Natural killer cell (primary cell): ENCODE measurements at regions not wholly inside any gene's neighbourhood (a gene's known extent, or its start where the extent isn't known, plus 50 kb on each side); places are given as distances from the start of the nearest gene placed in this dataset.

Source experiments
- ATAC-seq, 3 donors: fragments of 150-1000 bp in 2 of 3; fragments of 200-7000 bp in 1 of 3; cut with Tn5 transposase; 1 replicate in 1 of 3; 2 replicates in 2 of 3; pipeline ENCODE4 v1.10.0; 2021; ENCODE audit warnings: mild to moderate bottlenecking in 2 of 3, moderate library complexity in 2 of 3
- DNase-seq, 2 donors: peaks; one replicate each; pipeline versions ENCODE4 v3.0.0 to v3.0.0-alpha.2; 2013 to 2021; ENCODE audit warnings: mixed read lengths in 1 of 2
- H3K27ac ChIP-seq: one replicate; pipeline ENCODE4 v1.5.1; 2013; ENCODE audit warnings: mild to moderate bottlenecking, low read length
- H3K27me3 ChIP-seq: one replicate; pipeline ENCODE4 v1.6.1; 2013; ENCODE audit warnings: low read length; ENCODE audit not compliant: control insufficient read depth, insufficient read depth
- H3K36me3 ChIP-seq: one replicate; pipeline ENCODE4 v1.6.1; 2013; ENCODE audit warnings: low read length; ENCODE audit not compliant: control insufficient read depth, insufficient read depth
- H3K4me1 ChIP-seq: one replicate; pipeline ENCODE4 v1.6.1; 2013; ENCODE audit warnings: low read length; ENCODE audit not compliant: control insufficient read depth, insufficient read depth
- H3K4me3 ChIP-seq: one replicate; pipeline ENCODE4 v1.5.1; 2013; ENCODE audit warnings: low read length
- H3K9me3 ChIP-seq: one replicate; pipeline ENCODE4 v1.6.1; 2013; ENCODE audit warnings: low read length; ENCODE audit not compliant: control insufficient read depth, insufficient read depth
- H3K27ac Mint-ChIP-seq, 2 donors: one replicate each; pipeline ENCODE4 v1.8.0; 2022; ENCODE audit warnings: mild to moderate bottlenecking in 2 of 2, mixed read lengths in 2 of 2, moderate library complexity in 1 of 2
- H3K27me3 Mint-ChIP-seq, 2 donors: one replicate each; pipeline ENCODE4 v1.8.0; 2022; ENCODE audit warnings: low read depth in 2 of 2, mixed read lengths in 2 of 2
- H3K36me3 Mint-ChIP-seq: one replicate; pipeline ENCODE4 v1.8.0; 2022; ENCODE audit warnings: mixed read lengths
- H3K4me1 Mint-ChIP-seq, 2 donors: one replicate each; pipeline ENCODE4 v1.8.0; 2022; ENCODE audit warnings: mixed read lengths in 2 of 2
- H3K4me3 Mint-ChIP-seq: one replicate; pipeline ENCODE4 v1.8.0; 2022; ENCODE audit warnings: mild to moderate bottlenecking, moderate library complexity, mixed read lengths
- H3K9me3 Mint-ChIP-seq, 2 donors: one replicate each; pipeline ENCODE4 v1.8.0; 2022; ENCODE audit warnings: mixed read lengths in 2 of 2
- CTCF ChIP-seq: fragments of 200-600 bp; IDR thresholded peaks from one replicate; pipeline ENCODE4 v1.8.0; 2022; ENCODE audit warnings: antibody characterized with exemption
- WGBS: methylation state at CpG from one replicate; pipeline ENCODE4 v1.1.7; 2013; ENCODE audit warnings: missing lambda C conversion rate; ENCODE audit not compliant: insufficient coverage; 5-methylcytosine and 5-hydroxymethylcytosine counted together
- intact Hi-C: fragments of 100-400 bp; cut with micrococcal nuclease; formaldehyde crosslinking; loops from one replicate; pipeline ENCODE4 v1.14.2; 2022

- WGBS, result 83% methylated on average over 9 of the region's 9 CpGs
- no peak for TF ChIP-seq CTCF
Observed at GRCh38 chr16:6155271-6155670, 1057.7 kb upstream of the EEF2KMT start.

DNA sequence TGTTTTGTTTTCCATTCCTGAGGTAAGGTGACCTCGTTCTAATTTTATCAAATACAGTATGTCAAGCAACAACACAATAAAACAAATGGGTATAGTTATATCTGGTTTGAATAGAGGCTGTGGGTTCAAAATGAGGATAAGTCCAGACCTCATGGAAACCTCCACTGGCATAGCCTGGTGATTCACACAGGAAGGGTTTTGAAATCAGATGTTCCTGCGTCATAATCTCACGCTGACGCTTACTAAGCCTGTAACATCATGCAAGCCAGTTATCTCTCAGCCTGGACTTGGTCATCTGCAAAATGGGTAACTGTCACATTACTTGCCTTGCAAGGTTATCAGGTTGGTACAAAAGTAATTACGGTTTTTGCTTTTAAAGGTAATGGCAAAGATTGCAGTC is 1056.3 kb upstream of the EEF2KMT start:
- no peak overlapping the region for H3K27ac Mint-ChIP-seq
- WGBS, result 93% methylated on average over 4 of the region's 5 CpGs
- Histone ChIP-seq H3K4me3 (no peak overlapping the region), H3K36me3 (no peaks in the 10 kb centered on the region), H3K27me3 (no peaks in the 10 kb centered on the region), H3K4me1 (no peaks in the 10 kb centered on the region), H3K9me3 (no peaks in the 10 kb centered on the region), H3K27ac (no peak overlapping the region)
- no peak overlapping the region for H3K4me3 Mint-ChIP-seq
- H3K36me3 Mint-ChIP-seq, result no peaks in the 10 kb centered on the region
- H3K4me1 Mint-ChIP-seq, result no peaks in the 10 kb centered on the region
- TF ChIP-seq CTCF, result no peak
- no peaks in the 10 kb centered on the region for H3K27me3 Mint-ChIP-seq
- ATAC-seq (no peak), DNase-seq (no peak)
- no peaks in the 10 kb centered on the region for H3K9me3 Mint-ChIP-seq
- intact Hi-C loops, result no loop called here

More at GRCh38 chr16:6155271-6155670, 1057.7 kb upstream of the EEF2KMT start:
- no peaks in the 10 kb centered on the region for H3K36me3 ChIP-seq
- no peak for DNase-seq
- H3K4me3 ChIP-seq, result no peak overlapping the region
- no peaks in the 10 kb centered on the region for H3K27me3 ChIP-seq
- intact Hi-C loops, result no loop called here
- no peaks in the 10 kb centered on the region for H3K9me3 ChIP-seq
- H3K9me3 Mint-ChIP-seq, result no peaks in the 10 kb centered on the region
- no peak for ATAC-seq
- H3K27ac ChIP-seq, result no peak overlapping the region
- no peaks in the 10 kb centered on the region for H3K4me1 Mint-ChIP-seq
- H3K4me1 ChIP-seq, result no peaks in the 10 kb centered on the region
- H3K4me3 Mint-ChIP-seq, result no peak overlapping the region
- no peak overlapping the region for H3K27ac Mint-ChIP-seq
- H3K36me3 Mint-ChIP-seq, result no peaks in the 10 kb centered on the region
- H3K27me3 Mint-ChIP-seq, result no peaks in the 10 kb centered on the region

DNA sequence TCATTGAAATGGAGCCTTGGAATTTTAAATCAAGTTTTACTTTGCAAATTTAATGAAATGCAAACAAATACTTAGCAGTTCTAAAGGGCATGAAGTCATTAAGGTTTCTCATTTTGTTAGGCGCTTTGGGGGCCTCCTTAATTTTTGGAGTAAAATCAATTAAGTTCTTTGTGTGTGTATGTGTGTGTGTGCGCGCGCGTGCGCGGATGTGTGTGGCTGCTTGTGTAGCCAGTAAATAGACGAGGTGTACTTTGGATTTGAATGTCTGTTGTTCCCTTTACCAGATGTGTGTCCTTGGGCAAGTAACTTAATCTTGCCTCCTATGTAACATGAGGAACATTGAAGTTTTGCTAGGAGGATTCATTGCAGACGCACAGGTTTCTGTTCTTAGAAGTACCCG is 1051.4 kb upstream of the EEF2KMT start:
- no peaks in the 10 kb centered on the region for H3K36me3 ChIP-seq
- Mint-ChIP-seq H3K9me3 (peaks cover 0 to 2% of the 10 kb centered on the region in 2 donors), H3K4me1 (no peaks in the 10 kb centered on the region), H3K27me3 (no peaks in the 10 kb centered on the region), H3K36me3 (no peaks in the 10 kb centered on the region), H3K27ac (no peak overlapping the region), H3K4me3 (no peak overlapping the region)
- 88% methylated on average over 10 of the region's 10 CpGs for WGBS
- no peaks in the 10 kb centered on the region for H3K9me3 ChIP-seq
- no peaks in the 10 kb centered on the region for H3K4me1 ChIP-seq
- intact Hi-C loops, result no loop called here
- no peak for TF ChIP-seq CTCF
- DNase-seq (no peak), ATAC-seq (no peak)
- H3K4me3 ChIP-seq, result no peak overlapping the region
- H3K27ac ChIP-seq, result no peak overlapping the region
- no peaks in the 10 kb centered on the region for H3K27me3 ChIP-seq

DNA sequence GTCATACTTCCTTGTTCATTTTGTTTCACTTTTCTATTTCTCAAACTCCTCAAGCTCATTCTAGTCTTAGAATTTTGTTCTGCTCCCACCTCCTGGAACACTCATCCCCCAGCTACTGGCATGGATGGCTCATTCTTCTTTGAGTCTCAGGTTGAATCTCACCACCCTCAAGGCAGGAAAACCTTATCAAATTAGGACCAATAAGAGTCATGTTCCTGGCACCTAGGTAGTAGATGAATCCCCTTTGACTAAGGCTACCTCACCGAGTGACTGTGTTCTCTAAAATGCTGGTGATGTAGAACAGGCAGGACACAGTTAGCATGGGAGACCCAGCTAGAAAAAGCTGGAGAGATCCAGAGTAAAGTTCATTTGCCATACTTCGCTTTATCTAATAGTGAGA is 1050.8 kb upstream of the EEF2KMT start:
- Mint-ChIP-seq H3K36me3 (no peaks in the 10 kb centered on the region), H3K27me3 (no peaks in the 10 kb centered on the region), H3K9me3 (peaks cover 0 to 2% of the 10 kb centered on the region in 2 donors), H3K27ac (no peak overlapping the region), H3K4me3 (no peak overlapping the region), H3K4me1 (no peaks in the 10 kb centered on the region)
- intact Hi-C loops, result no loop called here
- no peak for DNase-seq
- Histone ChIP-seq H3K4me3 (no peak overlapping the region), H3K9me3 (no peaks in the 10 kb centered on the region), H3K27ac (no peak overlapping the region), H3K36me3 (no peaks in the 10 kb centered on the region), H3K4me1 (no peaks in the 10 kb centered on the region), H3K27me3 (no peaks in the 10 kb centered on the region)
- no peak for ATAC-seq
- WGBS, result 75% methylated on average over 2 of the region's 2 CpGs
- no peak for TF ChIP-seq CTCF
